Limb (tissue), 2 donors: ENCODE measurements at regions not wholly inside any gene's neighbourhood (a gene's known extent, or its start where the extent isn't known, plus 50 kb on each side); places are given as distances from the start of the nearest gene placed in this dataset.

Experiments
- DNase-seq, 2 donors: peaks; one replicate each; pipeline ENCODE4 v3.0.0-alpha.2; 2016; ENCODE audit errors: extremely low spot score in 2 of 2

- DNase-seq = no peak
Observed at GRCh38 chr10:128950159-128950915, 516.7 kb upstream of the MGMT start.

- DNase-seq = no peak
Observed at GRCh38 chr10:128950916-128951275, 516.1 kb upstream of the MGMT start.

GRCh38 chr10:128952856-128953255 lies 514.2 kb upstream of the MGMT start:
- no peak for DNase-seq

- no peak for DNase-seq
Observed at GRCh38 chr10:128956149-128956548, 510.9 kb upstream of the MGMT start.

GRCh38 chr10:128957221-128957620 lies 509.8 kb upstream of the MGMT start:
- DNase-seq = no peak

GRCh38 chr10:128958834-128959690 lies 508.0 kb upstream of the MGMT start:
- no peak for DNase-seq

GRCh38 chr10:128959746-128960145 lies 507.3 kb upstream of the MGMT start:
- DNase-seq = no peak

- no peak for DNase-seq
Observed at GRCh38 chr10:128960517-128960916, 506.5 kb upstream of the MGMT start.

- DNase-seq = no peak
Observed at GRCh38 chr10:128962182-128962581, 504.9 kb upstream of the MGMT start.

- DNase-seq = no peak
Observed at GRCh38 chr10:128963211-128964099, 503.6 kb upstream of the MGMT start.

- no peak for DNase-seq
Observed at GRCh38 chr10:128964100-128964403, 503.0 kb upstream of the MGMT start.

GRCh38 chr10:128967980-128968756 lies 498.9 kb upstream of the MGMT start:
- DNase-seq = no peak

GRCh38 chr10:128969551-128969950 lies 497.5 kb upstream of the MGMT start:
- DNase-seq = no peak

GRCh38 chr10:128971374-128972035 lies 495.5 kb upstream of the MGMT start:
- DNase-seq = no peak

GRCh38 chr10:128972036-128972405 lies 495.0 kb upstream of the MGMT start:
- DNase-seq = no peak

GRCh38 chr10:128973221-128973620 lies 493.8 kb upstream of the MGMT start:
- DNase-seq = no peak

- no peak for DNase-seq
Observed at GRCh38 chr10:128976856-128977255, 490.2 kb upstream of the MGMT start.

- no peak for DNase-seq
Observed at GRCh38 chr10:128978211-128978610, 488.8 kb upstream of the MGMT start.

- DNase-seq = no peak
Observed at GRCh38 chr10:128979405-128979804, 487.6 kb upstream of the MGMT start.

- DNase-seq = no peak
Observed at GRCh38 chr10:128981251-128981650, 485.8 kb upstream of the MGMT start.
